ENCODE measurements at regions not wholly inside any gene's neighbourhood (a gene's known extent, or its start where the extent isn't known, plus 50 kb on each side); places are given as distances from the start of the nearest gene placed in this dataset.

- Histone ChIP-seq H3K36me3 (ENCODE audit: control insufficient read depth, insufficient read depth, low read length) (no peaks in the 10 kb centered on the region), H3K4me3 (ENCODE audit: low read depth, low read length) (no peak overlapping the region), H3K27me3 (ENCODE audit: control insufficient read depth, insufficient read depth, low read length) (no peaks in the 10 kb centered on the region)
- DNase-seq (ENCODE audit: low read depth), result no peak
- no peak for TF ChIP-seq CTCF (IDR thresholded peaks at IDR 0.05; ENCODE audit: insufficient read depth, low read length, poor library complexity, severe bottlenecking)
Measured at GRCh38 chr14:84017495-84017894, 1512.4 kb upstream of the FLRT2 start.

- TF ChIP-seq CTCF (IDR thresholded peaks at IDR 0.05; ENCODE audit: insufficient read depth, low read length, poor library complexity, severe bottlenecking), result no peak
- DNase-seq (ENCODE audit: low read depth), result no peak
- no peaks in the 10 kb centered on the region for H3K36me3 ChIP-seq (ENCODE audit: control insufficient read depth, insufficient read depth, low read length)
- H3K27me3 ChIP-seq (ENCODE audit: control insufficient read depth, insufficient read depth, low read length), result no peaks in the 10 kb centered on the region
- no peak overlapping the region for H3K4me3 ChIP-seq (ENCODE audit: low read depth, low read length)
Measured at GRCh38 chr14:84021433-84021832, 1508.5 kb upstream of the FLRT2 start.

- no peak for DNase-seq (ENCODE audit: low read depth)
- H3K27me3 ChIP-seq (ENCODE audit: control insufficient read depth, insufficient read depth, low read length), result no peaks in the 10 kb centered on the region
- H3K36me3 ChIP-seq (ENCODE audit: control insufficient read depth, insufficient read depth, low read length), result no peaks in the 10 kb centered on the region
- TF ChIP-seq CTCF (IDR thresholded peaks at IDR 0.05; ENCODE audit: insufficient read depth, low read length, poor library complexity, severe bottlenecking), result no peak
- H3K4me3 ChIP-seq (ENCODE audit: low read depth, low read length), result no peak overlapping the region
Measured at GRCh38 chr14:84024231-84024820, 1505.6 kb upstream of the FLRT2 start.

- Histone ChIP-seq H3K4me3 (ENCODE audit: low read depth, low read length) (no peak overlapping the region), H3K36me3 (ENCODE audit: control insufficient read depth, insufficient read depth, low read length) (no peaks in the 10 kb centered on the region), H3K27me3 (ENCODE audit: control insufficient read depth, insufficient read depth, low read length) (no peaks in the 10 kb centered on the region)
- TF ChIP-seq CTCF (IDR thresholded peaks at IDR 0.05; ENCODE audit: insufficient read depth, low read length, poor library complexity, severe bottlenecking), result no peak
- no peak for DNase-seq (ENCODE audit: low read depth)
Measured at GRCh38 chr14:84025106-84026012, 1504.6 kb upstream of the FLRT2 start.

- Histone ChIP-seq H3K36me3 (ENCODE audit: control insufficient read depth, insufficient read depth, low read length) (no peaks in the 10 kb centered on the region), H3K4me3 (ENCODE audit: low read depth, low read length) (no peak overlapping the region), H3K27me3 (ENCODE audit: control insufficient read depth, insufficient read depth, low read length) (no peaks in the 10 kb centered on the region)
- DNase-seq (ENCODE audit: low read depth), result no peak
- TF ChIP-seq CTCF (IDR thresholded peaks at IDR 0.05; ENCODE audit: insufficient read depth, low read length, poor library complexity, severe bottlenecking), result no peak
Measured at GRCh38 chr14:84027351-84027750, 1502.6 kb upstream of the FLRT2 start.

Data from kidney epithelial cell (primary cell).